Gastrocnemius medialis (tissue), 4 donors: ENCODE measurements at regions not wholly inside any gene's neighbourhood (a gene's known extent, or its start where the extent isn't known, plus 50 kb on each side); places are given as distances from the start of the nearest gene placed in this dataset.

ENCODE experiments used
- ATAC-seq, 2 donors: fragments of 150-250 bp; one replicate each; pipeline ENCODE4 v1.9.1; 2016
- DNase-seq, 2 donors: peaks; one replicate each; pipeline ENCODE4 v3.0.0-alpha.2; 2019
- H3K27ac ChIP-seq, 4 donors: fragments of 200-600 bp; sonication (generic); 1 replicate in 1 of 4; 2 replicates in 3 of 4; pipeline ENCODE4 v1.5.1; 2016 to 2018; ENCODE audit warnings: mild to moderate bottlenecking in 2 of 4, moderate library complexity in 1 of 4
- H3K27me3 ChIP-seq, 3 donors: fragments of 200-600 bp; sonication (generic) in 2 of 3; 1 replicate in 1 of 3; 2 replicates in 2 of 3; pipeline versions ENCODE4 v1.5.1 to v1.6.0; 2016 to 2019; ENCODE audit warnings: mild to moderate bottlenecking in 1 of 3, moderate library complexity in 1 of 3
- H3K36me3 ChIP-seq, 2 donors: fragments of 200-600 bp; sonication (generic) in 1 of 2; one replicate each; pipeline ENCODE4 v1.5.1; 2017 to 2018
- H3K4me1 ChIP-seq, 2 donors: fragments of 200-600 bp; sonication (generic) in 1 of 2; one replicate each; pipeline ENCODE4 v1.5.1; 2016 to 2017; ENCODE audit warnings: mild to moderate bottlenecking in 2 of 2
- H3K4me3 ChIP-seq, 4 donors: fragments of 200-600 bp; sonication (generic) in 3 of 4; 1 replicate in 1 of 4; 2 replicates in 3 of 4; pipeline ENCODE4 v1.5.1; 2016 to 2019; ENCODE audit warnings: mild to moderate bottlenecking in 2 of 4
- H3K9me3 ChIP-seq, 3 donors: fragments of 200-600 bp; sonication (generic) in 2 of 3; 1 replicate in 1 of 3; 2 replicates in 2 of 3; pipeline ENCODE4 v1.5.1; 2016 to 2019
- POLR2A ChIP-seq, 2 donors: fragments of 450-650 bp; IDR thresholded peaks; one replicate each; pipeline ENCODE4 v1.6.1; 2017; ENCODE audit warnings: antibody characterized with exemption in 2 of 2, mild to moderate bottlenecking in 2 of 2, moderate library complexity in 2 of 2
- in situ Hi-C, 4 donors: fragments of 200-750 bp; cut with MboI; loops; one replicate each; pipeline versions ENCODE4 v1.15.0 to v1.8.0; 2017; ENCODE audit warnings: low sequenced_read_pairs in 4 of 4
- intact Hi-C: fragments of 100-400 bp; cut with DNase I; formaldehyde crosslinking; loops from one replicate; pipeline ENCODE4 v1.15.1; 2023; ENCODE audit warnings: low total_unique reads
- TF ChIP-seq, protein P1 (sequence below), 5 experiments: fragments of 450-650 bp in 3 of 5; fragments of 200-600 bp in 2 of 5; sonication (generic) in 2 of 5; IDR thresholded peaks in 4 of 5; conservative IDR thresholded peaks in 1 of 5; 1 replicate in 4 of 5; 2 replicates in 1 of 5; pipeline ENCODE4 v1.5.1; 2016 to 2019; ENCODE audit warnings: antibody characterized with exemption in 5 of 5, mild to moderate bottlenecking in 3 of 5, moderate library complexity in 3 of 5

DNA sequence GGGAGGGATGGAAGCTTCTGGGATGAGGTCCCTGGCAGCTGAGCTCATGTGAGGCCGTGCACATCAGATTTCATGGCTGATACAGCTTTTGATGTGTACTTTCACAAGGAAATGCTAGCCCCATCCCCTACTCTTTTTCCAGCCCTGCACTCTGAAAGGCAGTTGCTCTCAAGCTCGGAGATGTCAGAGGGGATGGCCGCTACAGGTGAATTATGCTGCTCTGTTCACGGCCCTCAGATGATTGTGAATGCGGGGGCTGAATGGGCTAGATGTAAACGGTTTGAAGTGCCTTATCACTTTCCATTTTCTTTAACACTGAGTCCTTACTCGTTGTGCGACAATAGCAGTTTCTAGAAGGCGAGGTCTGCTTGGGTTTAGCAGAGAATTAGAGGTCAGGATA lies 88.0 kb upstream of the RASGRF1 start:
- H3K27ac ChIP-seq, result no peak overlapping the region
- TF ChIP-seq, protein P1, sequence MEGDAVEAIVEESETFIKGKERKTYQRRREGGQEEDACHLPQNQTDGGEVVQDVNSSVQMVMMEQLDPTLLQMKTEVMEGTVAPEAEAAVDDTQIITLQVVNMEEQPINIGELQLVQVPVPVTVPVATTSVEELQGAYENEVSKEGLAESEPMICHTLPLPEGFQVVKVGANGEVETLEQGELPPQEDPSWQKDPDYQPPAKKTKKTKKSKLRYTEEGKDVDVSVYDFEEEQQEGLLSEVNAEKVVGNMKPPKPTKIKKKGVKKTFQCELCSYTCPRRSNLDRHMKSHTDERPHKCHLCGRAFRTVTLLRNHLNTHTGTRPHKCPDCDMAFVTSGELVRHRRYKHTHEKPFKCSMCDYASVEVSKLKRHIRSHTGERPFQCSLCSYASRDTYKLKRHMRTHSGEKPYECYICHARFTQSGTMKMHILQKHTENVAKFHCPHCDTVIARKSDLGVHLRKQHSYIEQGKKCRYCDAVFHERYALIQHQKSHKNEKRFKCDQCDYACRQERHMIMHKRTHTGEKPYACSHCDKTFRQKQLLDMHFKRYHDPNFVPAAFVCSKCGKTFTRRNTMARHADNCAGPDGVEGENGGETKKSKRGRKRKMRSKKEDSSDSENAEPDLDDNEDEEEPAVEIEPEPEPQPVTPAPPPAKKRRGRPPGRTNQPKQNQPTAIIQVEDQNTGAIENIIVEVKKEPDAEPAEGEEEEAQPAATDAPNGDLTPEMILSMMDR (IDR thresholded peaks at IDR 0.05 in 4 of 5, conservative IDR thresholded peaks at IDR 0.05 in 1 of 5), result no peak
- TF ChIP-seq POLR2A (IDR thresholded peaks at IDR 0.05), result no peak
- H3K9me3 ChIP-seq, result no peaks in the 10 kb centered on the region
- in situ Hi-C loops, result loop anchor here in 3 of 4 donors (25.0 kb wide), 3 partner anchors 266 to 541 kb away; partner anchors contain the start of gene CHRNB4 (in 1 of the 3)
- ATAC-seq (no peak), DNase-seq (no peak)
- no peaks in the 10 kb centered on the region for H3K27me3 ChIP-seq
- intact Hi-C loops, result no loop called here
- H3K4me1 ChIP-seq, result no peaks in the 10 kb centered on the region
- no peaks in the 10 kb centered on the region for H3K36me3 ChIP-seq
- H3K4me3 ChIP-seq, result no peak overlapping the region

DNA sequence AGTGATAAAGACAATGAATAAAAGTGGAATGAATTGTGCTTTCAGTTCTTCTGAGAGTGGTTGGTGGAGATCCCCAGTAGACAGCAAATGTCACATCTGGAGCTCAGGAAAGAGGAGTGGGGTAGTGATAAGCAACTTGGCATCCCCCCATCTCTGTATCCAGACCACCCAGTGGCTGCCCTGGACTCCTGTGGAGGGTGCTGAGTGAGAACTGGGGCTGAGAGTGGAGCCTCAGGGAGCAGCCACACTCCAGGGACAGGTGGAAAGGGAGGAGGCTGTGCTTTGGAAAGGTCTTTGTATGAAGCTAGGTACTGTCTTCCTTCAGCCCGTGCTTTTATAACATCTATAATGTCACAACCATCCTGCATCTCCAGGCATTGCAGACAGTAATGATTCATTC lies 85.6 kb upstream of the RASGRF1 start:
- TF ChIP-seq POLR2A (IDR thresholded peaks at IDR 0.05), result no peak
- TF ChIP-seq, protein P1 (IDR thresholded peaks at IDR 0.05 in 4 of 5, conservative IDR thresholded peaks at IDR 0.05 in 1 of 5), result no peak
- in situ Hi-C loops (loop anchor here in 3 of 4 donors (25.0 kb wide), 3 partner anchors 264 to 539 kb away; partner anchors contain the start of gene CHRNB4 (in 1 of the 3)), intact Hi-C loops (no loop called here)
- Histone ChIP-seq H3K9me3 (no peaks in the 10 kb centered on the region), H3K4me3 (no peak overlapping the region), H3K27me3 (no peaks in the 10 kb centered on the region), H3K4me1 (no peaks in the 10 kb centered on the region), H3K36me3 (no peaks in the 10 kb centered on the region), H3K27ac (no peak overlapping the region)
- DNase-seq (no peak), ATAC-seq (no peak)

DNA sequence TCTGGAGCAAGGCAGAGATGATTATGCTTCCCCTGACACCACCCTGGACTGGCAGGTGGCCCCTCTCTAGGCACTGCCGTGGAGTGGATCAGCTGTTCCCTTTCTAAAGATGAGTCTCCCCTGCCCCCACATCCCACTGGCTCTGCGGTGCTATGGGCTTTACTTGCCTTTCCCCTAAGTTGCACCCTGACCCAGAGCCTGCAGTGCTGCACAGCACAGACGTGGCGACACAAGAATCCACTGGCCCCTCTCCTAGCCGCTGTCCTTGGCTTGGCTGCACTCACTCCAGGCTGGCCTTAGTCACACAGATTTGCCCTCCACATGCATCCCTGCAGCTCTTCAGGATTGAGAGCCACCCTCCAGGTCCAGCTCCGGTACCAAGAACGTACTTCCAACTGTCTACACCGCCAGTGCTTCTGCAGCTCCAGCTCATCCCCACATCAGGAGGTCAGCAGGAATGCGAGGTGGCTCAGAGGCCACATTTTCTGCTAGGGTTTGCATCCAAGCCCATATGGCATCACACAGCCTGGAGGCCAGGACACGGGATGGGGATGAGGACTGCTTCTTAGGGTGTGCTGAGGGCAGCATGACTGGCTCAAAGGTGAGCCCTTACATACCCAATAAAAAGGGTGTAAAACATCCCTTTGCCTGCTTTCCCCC lies 82.4 kb upstream of the RASGRF1 start:
- no peaks in the 10 kb centered on the region for H3K27me3 ChIP-seq
- DNase-seq (no peak), ATAC-seq (no peak)
- no peaks in the 10 kb centered on the region for H3K36me3 ChIP-seq
- no peak overlapping the region for H3K4me3 ChIP-seq
- peaks cover 10 to 11% of the 10 kb centered on the region in 2 donors for H3K4me1 ChIP-seq
- H3K9me3 ChIP-seq, result no peaks in the 10 kb centered on the region
- TF ChIP-seq, protein P1 (IDR thresholded peaks at IDR 0.05 in 4 of 5, conservative IDR thresholded peaks at IDR 0.05 in 1 of 5), result no peak
- no peak for TF ChIP-seq POLR2A (IDR thresholded peaks at IDR 0.05)
- in situ Hi-C loops, result no loop called here
- H3K27ac ChIP-seq, result no peak overlapping the region
- intact Hi-C loops, result no loop called here

DNA sequence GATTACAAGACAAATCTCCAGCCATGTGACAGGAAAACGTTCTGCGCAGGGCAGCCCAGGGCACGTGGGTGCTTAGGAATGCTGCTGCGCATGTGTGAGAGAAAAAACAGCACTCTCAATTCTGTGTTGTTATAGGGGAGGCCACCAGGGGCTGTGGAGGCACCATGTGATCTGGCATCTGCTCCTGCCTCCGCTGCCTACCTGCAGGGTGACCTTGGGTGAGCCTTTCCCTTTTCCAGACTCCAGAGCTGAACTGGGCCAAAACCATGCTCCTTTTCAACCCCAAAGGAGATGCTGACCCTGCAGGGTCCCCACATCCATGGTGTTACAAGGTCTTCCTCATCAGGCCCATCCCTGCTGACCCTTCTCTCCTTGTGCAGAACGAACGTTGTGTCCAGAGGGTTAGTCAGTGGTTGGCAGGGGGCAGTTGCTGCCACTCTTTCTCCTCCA lies 81.5 kb upstream of the RASGRF1 start:
- H3K27ac ChIP-seq, result no peak overlapping the region
- ATAC-seq (no peak), DNase-seq (no peak)
- in situ Hi-C loops, result no loop called here
- TF ChIP-seq POLR2A (IDR thresholded peaks at IDR 0.05), result no peak
- TF ChIP-seq, protein P1 (IDR thresholded peaks at IDR 0.05 in 4 of 5, conservative IDR thresholded peaks at IDR 0.05 in 1 of 5), result no peak
- intact Hi-C loops, result no loop called here
- H3K27me3 ChIP-seq, result no peaks in the 10 kb centered on the region
- H3K36me3 ChIP-seq, result no peaks in the 10 kb centered on the region
- H3K9me3 ChIP-seq, result no peaks in the 10 kb centered on the region
- H3K4me1 ChIP-seq, result peaks cover 10 to 11% of the 10 kb centered on the region in 2 donors
- no peak overlapping the region for H3K4me3 ChIP-seq
